HepG2 (cell line): ENCODE measurements at regions not wholly inside any gene's neighbourhood (a gene's known extent, or its start where the extent isn't known, plus 50 kb on each side); places are given as distances from the start of the nearest gene placed in this dataset.

Source experiments
- GATAD1 ChIP-seq: IDR thresholded peaks from 2 replicates; pipeline ENCODE4 v1.6.1; 2016; ENCODE audit warnings: missing genetic modification reagents, missing compliant biosample characterization
- NAIF1 ChIP-seq: sonication (generic); formaldehyde crosslinking; IDR thresholded peaks from 2 replicates; pipeline ENCODE4 v1.5.0; 2020; ENCODE audit warnings: mild to moderate bottlenecking, missing genetic modification reagents, borderline replicate concordance
- NKX3-1 ChIP-seq: sonication (generic); formaldehyde crosslinking; IDR thresholded peaks from 2 replicates; pipeline ENCODE4 v1.5.0; 2020; ENCODE audit warnings: missing genetic modification reagents
- TBL1XR1 ChIP-seq: fragments of 150-350 bp; IDR thresholded peaks from 2 replicates; pipeline ENCODE4 v1.6.1; 2014; ENCODE audit warnings: borderline replicate concordance, low read length; ENCODE audit not compliant: partially characterized antibody
- TCF7L2 ChIP-seq: IDR thresholded peaks from 2 replicates; pipeline ENCODE4 v1.6.1; 2011; ENCODE audit warnings: mild to moderate bottlenecking, low read depth, low read length, moderate library complexity
- YY1 ChIP-seq: IDR thresholded peaks from 2 replicates; pipeline ENCODE4 v1.6.1; 2011; ENCODE audit warnings: low read length, low read depth, moderate library complexity, mild to moderate bottlenecking; ENCODE audit not compliant: insufficient read depth, insufficient replicate concordance
- ZNF367 ChIP-seq: sonication (generic); formaldehyde crosslinking; IDR thresholded peaks from 2 replicates; pipeline ENCODE4 v1.4.0; 2020; ENCODE audit warnings: missing genetic modification reagents, borderline replicate concordance
- ZNF468 ChIP-seq: sonication (generic); formaldehyde crosslinking; IDR thresholded peaks from 2 replicates; pipeline ENCODE4 v1.8.0; 2022; ENCODE audit warnings: mild to moderate bottlenecking, moderate library complexity, missing genetic modification reagents
- ZNF496 ChIP-seq: sonication (generic); formaldehyde crosslinking; IDR thresholded peaks from 2 replicates; pipeline ENCODE4 v1.8.1; 2023; ENCODE audit warnings: mild to moderate bottlenecking, moderate library complexity, missing genetic modification reagents; ENCODE audit not compliant: insufficient replicate concordance
- TF ChIP-seq, protein P1 (sequence below): sonication (generic); formaldehyde crosslinking; conservative IDR thresholded peaks from 2 replicates; pipeline ENCODE4 v1.4.0; 2020; ENCODE audit warnings: mild to moderate bottlenecking, missing genetic modification reagents, moderate library complexity
- TF ChIP-seq, protein P2 (sequence below): sonication (generic); formaldehyde crosslinking; IDR thresholded peaks from 2 replicates; pipeline ENCODE4 v1.4.0; 2020; ENCODE audit warnings: missing genetic modification reagents, low read depth, mild to moderate bottlenecking, borderline replicate concordance
- TF ChIP-seq, protein P3 (sequence below): sonication (generic); formaldehyde crosslinking; IDR thresholded peaks from 2 replicates; pipeline ENCODE4 v1.4.0; 2020; ENCODE audit warnings: mild to moderate bottlenecking, missing genetic modification reagents, borderline replicate concordance
- TF ChIP-seq, protein P4 (sequence below): sonication (generic); formaldehyde crosslinking; conservative IDR thresholded peaks from 2 replicates; pipeline ENCODE4 v1.8.0; 2022; ENCODE audit warnings: mild to moderate bottlenecking, moderate library complexity, missing genetic modification reagents
- TF ChIP-seq, protein P5 (sequence below): sonication (generic); formaldehyde crosslinking; IDR thresholded peaks from 2 replicates; pipeline ENCODE4 v1.5.1; 2020; ENCODE audit warnings: mild to moderate bottlenecking, missing genetic modification reagents, borderline replicate concordance

DNA sequence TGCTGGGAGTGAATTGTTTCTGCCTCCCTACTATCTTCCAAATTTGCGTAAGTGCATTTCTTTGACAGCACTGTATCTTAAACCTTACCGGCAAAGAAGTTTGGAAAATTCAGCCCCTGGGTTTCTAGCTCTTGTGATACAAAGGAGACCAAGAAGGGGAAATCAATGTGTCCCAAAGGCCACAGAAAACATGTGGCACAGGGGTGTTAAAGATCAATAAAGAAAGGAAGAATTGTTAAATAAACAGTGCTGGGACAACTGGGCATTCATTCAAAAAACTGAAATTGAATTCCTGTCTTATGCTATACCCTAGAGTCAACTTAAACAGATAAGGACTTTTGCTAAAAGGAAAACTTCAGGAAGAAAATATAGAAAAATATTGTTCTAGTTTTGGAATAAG lies 328.1 kb downstream of the MAN2A1 start (continued):
- TF ChIP-seq, protein P1, sequence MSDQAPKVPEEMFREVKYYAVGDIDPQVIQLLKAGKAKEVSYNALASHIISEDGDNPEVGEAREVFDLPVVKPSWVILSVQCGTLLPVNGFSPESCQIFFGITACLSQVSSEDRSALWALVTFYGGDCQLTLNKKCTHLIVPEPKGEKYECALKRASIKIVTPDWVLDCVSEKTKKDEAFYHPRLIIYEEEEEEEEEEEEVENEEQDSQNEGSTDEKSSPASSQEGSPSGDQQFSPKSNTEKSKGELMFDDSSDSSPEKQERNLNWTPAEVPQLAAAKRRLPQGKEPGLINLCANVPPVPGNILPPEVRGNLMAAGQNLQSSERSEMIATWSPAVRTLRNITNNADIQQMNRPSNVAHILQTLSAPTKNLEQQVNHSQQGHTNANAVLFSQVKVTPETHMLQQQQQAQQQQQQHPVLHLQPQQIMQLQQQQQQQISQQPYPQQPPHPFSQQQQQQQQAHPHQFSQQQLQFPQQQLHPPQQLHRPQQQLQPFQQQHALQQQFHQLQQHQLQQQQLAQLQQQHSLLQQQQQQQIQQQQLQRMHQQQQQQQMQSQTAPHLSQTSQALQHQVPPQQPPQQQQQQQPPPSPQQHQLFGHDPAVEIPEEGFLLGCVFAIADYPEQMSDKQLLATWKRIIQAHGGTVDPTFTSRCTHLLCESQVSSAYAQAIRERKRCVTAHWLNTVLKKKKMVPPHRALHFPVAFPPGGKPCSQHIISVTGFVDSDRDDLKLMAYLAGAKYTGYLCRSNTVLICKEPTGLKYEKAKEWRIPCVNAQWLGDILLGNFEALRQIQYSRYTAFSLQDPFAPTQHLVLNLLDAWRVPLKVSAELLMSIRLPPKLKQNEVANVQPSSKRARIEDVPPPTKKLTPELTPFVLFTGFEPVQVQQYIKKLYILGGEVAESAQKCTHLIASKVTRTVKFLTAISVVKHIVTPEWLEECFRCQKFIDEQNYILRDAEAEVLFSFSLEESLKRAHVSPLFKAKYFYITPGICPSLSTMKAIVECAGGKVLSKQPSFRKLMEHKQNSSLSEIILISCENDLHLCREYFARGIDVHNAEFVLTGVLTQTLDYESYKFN (CRISPR knock-in tag), result peak; percentile 92
- TF ChIP-seq, protein P2, sequence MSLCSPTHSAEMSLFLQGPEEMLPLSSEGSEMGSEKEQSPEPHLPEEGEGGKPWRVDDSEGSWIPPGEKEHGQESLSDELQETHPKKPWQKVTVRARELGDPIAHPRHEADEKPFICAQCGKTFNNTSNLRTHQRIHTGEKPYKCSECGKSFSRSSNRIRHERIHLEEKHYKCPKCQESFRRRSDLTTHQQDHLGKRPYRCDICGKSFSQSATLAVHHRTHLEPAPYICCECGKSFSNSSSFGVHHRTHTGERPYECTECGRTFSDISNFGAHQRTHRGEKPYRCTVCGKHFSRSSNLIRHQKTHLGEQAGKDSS, result no peak
- TF ChIP-seq, protein P3, sequence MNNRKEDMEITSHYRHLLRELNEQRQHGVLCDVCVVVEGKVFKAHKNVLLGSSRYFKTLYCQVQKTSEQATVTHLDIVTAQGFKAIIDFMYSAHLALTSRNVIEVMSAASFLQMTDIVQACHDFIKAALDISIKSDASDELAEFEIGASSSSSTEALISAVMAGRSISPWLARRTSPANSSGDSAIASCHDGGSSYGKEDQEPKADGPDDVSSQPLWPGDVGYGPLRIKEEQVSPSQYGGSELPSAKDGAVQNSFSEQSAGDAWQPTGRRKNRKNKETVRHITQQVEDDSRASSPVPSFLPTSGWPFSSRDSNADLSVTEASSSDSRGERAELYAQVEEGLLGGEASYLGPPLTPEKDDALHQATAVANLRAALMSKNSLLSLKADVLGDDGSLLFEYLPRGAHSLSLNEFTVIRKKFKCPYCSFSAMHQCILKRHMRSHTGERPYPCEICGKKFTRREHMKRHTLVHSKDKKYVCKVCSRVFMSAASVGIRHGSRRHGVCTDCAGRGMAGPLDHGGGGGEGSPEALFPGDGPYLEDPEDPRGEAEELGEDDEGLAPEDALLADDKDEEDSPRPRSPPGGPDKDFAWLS (CRISPR knock-in tag), result no peak
- no peak for TF ChIP-seq TCF7L2
- no peak for TF ChIP-seq NKX3-1
- TF ChIP-seq NAIF1 (CRISPR knock-in tag), result no peak
- TF ChIP-seq, protein P4, sequence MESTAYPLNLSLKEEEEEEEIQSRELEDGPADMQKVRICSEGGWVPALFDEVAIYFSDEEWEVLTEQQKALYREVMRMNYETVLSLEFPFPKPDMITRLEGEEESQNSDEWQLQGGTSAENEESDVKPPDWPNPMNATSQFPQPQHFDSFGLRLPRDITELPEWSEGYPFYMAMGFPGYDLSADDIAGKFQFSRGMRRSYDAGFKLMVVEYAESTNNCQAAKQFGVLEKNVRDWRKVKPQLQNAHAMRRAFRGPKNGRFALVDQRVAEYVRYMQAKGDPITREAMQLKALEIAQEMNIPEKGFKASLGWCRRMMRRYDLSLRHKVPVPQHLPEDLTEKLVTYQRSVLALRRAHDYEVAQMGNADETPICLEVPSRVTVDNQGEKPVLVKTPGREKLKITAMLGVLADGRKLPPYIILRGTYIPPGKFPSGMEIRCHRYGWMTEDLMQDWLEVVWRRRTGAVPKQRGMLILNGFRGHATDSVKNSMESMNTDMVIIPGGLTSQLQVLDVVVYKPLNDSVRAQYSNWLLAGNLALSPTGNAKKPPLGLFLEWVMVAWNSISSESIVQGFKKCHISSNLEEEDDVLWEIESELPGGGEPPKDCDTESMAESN (CRISPR knock-in tag), result no peak
- TF ChIP-seq ZNF468, result no peak
- TF ChIP-seq, protein P5, sequence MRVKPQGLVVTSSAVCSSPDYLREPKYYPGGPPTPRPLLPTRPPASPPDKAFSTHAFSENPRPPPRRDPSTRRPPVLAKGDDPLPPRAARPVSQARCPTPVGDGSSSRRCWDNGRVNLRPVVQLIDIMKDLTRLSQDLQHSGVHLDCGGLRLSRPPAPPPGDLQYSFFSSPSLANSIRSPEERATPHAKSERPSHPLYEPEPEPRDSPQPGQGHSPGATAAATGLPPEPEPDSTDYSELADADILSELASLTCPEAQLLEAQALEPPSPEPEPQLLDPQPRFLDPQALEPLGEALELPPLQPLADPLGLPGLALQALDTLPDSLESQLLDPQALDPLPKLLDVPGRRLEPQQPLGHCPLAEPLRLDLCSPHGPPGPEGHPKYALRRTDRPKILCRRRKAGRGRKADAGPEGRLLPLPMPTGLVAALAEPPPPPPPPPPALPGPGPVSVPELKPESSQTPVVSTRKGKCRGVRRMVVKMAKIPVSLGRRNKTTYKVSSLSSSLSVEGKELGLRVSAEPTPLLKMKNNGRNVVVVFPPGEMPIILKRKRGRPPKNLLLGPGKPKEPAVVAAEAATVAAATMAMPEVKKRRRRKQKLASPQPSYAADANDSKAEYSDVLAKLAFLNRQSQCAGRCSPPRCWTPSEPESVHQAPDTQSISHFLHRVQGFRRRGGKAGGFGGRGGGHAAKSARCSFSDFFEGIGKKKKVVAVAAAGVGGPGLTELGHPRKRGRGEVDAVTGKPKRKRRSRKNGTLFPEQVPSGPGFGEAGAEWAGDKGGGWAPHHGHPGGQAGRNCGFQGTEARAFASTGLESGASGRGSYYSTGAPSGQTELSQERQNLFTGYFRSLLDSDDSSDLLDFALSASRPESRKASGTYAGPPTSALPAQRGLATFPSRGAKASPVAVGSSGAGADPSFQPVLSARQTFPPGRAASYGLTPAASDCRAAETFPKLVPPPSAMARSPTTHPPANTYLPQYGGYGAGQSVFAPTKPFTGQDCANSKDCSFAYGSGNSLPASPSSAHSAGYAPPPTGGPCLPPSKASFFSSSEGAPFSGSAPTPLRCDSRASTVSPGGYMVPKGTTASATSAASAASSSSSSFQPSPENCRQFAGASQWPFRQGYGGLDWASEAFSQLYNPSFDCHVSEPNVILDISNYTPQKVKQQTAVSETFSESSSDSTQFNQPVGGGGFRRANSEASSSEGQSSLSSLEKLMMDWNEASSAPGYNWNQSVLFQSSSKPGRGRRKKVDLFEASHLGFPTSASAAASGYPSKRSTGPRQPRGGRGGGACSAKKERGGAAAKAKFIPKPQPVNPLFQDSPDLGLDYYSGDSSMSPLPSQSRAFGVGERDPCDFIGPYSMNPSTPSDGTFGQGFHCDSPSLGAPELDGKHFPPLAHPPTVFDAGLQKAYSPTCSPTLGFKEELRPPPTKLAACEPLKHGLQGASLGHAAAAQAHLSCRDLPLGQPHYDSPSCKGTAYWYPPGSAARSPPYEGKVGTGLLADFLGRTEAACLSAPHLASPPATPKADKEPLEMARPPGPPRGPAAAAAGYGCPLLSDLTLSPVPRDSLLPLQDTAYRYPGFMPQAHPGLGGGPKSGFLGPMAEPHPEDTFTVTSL, result peak; percentile 90; the same call in 1 of the 2 replicates
- no peak for TF ChIP-seq TBL1XR1
- no peak for TF ChIP-seq ZNF367 (CRISPR knock-in tag)
- TF ChIP-seq GATAD1, result 0 out of 2 replicates have a peak, but pooled peaks have one; percentile 18
- no peak for TF ChIP-seq YY1
- no peak for TF ChIP-seq ZNF496 (CRISPR knock-in tag)
